ENCODE measurements at regions not wholly inside any gene's neighbourhood (a gene's known extent, or its start where the extent isn't known, plus 50 kb on each side); places are given as distances from the start of the nearest gene placed in this dataset.

DNA sequence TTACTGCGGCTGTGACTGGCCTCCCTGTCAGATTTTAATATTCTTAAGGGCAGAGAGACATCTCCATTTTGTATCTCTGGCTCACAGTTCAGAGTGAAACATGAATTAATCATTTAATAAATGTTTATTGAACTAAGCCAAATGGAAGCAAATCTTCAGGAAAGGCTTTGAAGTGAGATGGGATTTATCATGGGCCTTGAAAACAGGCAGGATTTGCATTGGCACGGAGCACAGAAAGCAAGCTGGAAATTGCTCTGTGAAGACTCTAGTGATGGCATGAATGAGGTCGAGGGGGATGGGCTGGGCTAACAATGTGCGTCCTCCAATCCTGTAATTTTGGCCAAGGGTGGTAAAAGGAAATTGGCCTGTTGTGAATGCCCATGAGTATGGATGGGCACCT is 369.8 kb upstream of the SOX11 start:
- DNase-seq (ENCODE audit: insufficient read length, low spot score) (no peak), FAIRE-seq (no peak)
- no peak for TF ChIP-seq CTCF (IDR thresholded peaks at IDR 0.05; ENCODE audit: insufficient read depth, missing control alignments)

- TF ChIP-seq CTCF (IDR thresholded peaks at IDR 0.05; ENCODE audit: insufficient read depth, missing control alignments), result no peak
- FAIRE-seq (no peak), DNase-seq (ENCODE audit: insufficient read length, low spot score) (no peak)
Measured at GRCh38 chr2:5325523-5325922, 366.7 kb upstream of the SOX11 start.

GRCh38 chr2:5328826-5329225 is 363.4 kb upstream of the SOX11 start:
- no peak for FAIRE-seq
- DNase-seq (ENCODE audit: insufficient read length, low spot score), result no peak
- no peak for TF ChIP-seq CTCF (IDR thresholded peaks at IDR 0.05; ENCODE audit: insufficient read depth, missing control alignments)

DNA sequence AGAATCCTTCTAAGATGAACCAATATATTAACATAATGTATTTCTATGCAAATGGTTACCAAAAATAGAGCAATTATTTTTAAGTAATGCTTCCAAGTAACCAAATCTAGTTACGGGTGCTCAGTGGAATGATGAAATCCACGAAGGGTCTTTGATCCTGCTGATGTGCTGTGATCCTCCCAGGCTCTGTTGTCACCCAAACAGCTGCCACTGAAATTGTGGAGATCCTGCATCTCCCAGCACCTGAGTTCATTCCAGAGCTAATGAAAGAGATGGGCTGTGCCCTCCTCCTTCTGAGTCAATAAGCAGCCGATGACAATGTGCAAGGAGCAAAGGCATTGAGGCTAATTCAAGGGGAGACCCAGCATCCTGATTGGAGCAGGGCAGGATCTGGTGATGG is 362.4 kb upstream of the SOX11 start:
- TF ChIP-seq CTCF (IDR thresholded peaks at IDR 0.05; ENCODE audit: insufficient read depth, missing control alignments), result no peak
- DNase-seq (ENCODE audit: insufficient read length, low spot score), result no peak
- no peak for FAIRE-seq

GRCh38 chr2:5330961-5331360 is 361.2 kb upstream of the SOX11 start:
- no peak for TF ChIP-seq CTCF (IDR thresholded peaks at IDR 0.05; ENCODE audit: insufficient read depth, missing control alignments)
- FAIRE-seq, result no peak
- DNase-seq (ENCODE audit: insufficient read length, low spot score), result no peak

DNA sequence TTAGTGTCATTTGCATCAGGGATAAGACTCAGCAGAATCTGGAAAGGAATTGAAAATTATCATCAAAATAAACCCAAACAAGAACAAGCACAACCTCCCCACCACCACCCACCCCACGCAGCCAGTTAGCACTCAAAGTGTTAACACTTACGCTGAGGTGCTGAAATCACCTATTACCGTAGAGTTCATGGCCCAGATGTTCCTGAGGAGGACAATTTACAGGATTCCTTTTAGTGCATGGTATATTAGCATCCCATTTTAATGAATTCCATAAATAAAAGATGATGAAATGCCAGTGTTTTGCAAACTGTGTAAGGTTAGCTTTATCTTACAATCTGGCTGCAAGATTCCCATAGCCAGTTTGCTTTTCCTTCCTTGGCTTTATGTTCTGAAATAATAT is 359.3 kb upstream of the SOX11 start:
- DNase-seq (ENCODE audit: insufficient read length, low spot score), result no peak
- FAIRE-seq, result no peak
- TF ChIP-seq CTCF (IDR thresholded peaks at IDR 0.05; ENCODE audit: insufficient read depth, missing control alignments), result no peak

DNA sequence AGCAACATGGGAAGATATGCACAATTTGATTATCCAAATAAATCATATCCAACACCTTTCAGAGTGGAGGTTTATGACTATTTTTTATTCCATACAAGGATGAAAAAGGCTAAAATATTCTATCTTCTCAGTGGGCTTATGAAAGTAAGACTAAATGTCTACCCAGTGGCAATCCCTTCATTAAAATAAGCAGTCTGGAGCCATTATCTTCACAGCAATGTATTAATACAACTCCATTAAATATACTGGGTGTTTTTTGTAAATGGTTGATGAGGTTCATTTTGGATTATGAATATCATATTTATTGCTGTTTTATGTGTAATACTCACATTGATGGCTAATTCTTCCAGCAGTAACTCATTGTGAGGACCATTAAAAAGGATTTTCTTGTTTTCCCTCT is 352.7 kb upstream of the SOX11 start:
- no peak for TF ChIP-seq CTCF (IDR thresholded peaks at IDR 0.05; ENCODE audit: insufficient read depth, missing control alignments)
- DNase-seq (ENCODE audit: insufficient read length, low spot score) (no peak), FAIRE-seq (no peak)

Measured in D721Med (cell line).